ENCODE measurements at regions not wholly inside any gene's neighbourhood (a gene's known extent, or its start where the extent isn't known, plus 50 kb on each side); places are given as distances from the start of the nearest gene placed in this dataset.

DNA sequence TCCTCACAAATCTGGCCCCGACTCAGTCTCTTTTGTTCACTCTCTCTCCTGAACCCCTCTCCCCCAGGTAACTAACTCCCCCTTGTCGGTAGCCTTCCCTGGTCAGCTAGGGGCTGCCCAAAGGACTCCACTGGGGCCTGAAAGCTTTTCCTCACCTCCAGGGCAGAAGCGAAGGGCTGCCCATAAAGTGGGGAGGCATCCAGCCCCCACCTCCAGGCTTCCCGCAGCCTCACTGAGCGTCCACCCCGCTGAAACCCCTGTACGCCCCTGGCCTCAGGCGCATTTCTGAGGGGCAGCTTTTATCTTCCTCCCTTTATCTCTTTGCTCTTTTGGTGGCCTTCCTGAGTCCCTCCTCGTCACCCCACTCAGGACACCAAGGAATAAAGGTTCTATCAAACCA lies 249.3 kb downstream of the CYP26B1 start:
- TF ChIP-seq, protein P1, sequence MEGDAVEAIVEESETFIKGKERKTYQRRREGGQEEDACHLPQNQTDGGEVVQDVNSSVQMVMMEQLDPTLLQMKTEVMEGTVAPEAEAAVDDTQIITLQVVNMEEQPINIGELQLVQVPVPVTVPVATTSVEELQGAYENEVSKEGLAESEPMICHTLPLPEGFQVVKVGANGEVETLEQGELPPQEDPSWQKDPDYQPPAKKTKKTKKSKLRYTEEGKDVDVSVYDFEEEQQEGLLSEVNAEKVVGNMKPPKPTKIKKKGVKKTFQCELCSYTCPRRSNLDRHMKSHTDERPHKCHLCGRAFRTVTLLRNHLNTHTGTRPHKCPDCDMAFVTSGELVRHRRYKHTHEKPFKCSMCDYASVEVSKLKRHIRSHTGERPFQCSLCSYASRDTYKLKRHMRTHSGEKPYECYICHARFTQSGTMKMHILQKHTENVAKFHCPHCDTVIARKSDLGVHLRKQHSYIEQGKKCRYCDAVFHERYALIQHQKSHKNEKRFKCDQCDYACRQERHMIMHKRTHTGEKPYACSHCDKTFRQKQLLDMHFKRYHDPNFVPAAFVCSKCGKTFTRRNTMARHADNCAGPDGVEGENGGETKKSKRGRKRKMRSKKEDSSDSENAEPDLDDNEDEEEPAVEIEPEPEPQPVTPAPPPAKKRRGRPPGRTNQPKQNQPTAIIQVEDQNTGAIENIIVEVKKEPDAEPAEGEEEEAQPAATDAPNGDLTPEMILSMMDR (IDR thresholded peaks at IDR 0.05; ENCODE audit: poor library complexity, severe bottlenecking) = no peak
- no peak for TF ChIP-seq POLR2AphosphoS5 (IDR thresholded peaks at IDR 0.05)
- TF ChIP-seq EZH2 (IDR thresholded peaks at IDR 0.05; ENCODE audit: borderline replicate concordance, insufficient read depth, low read length, poor library complexity, severe bottlenecking) = no peak
- no peak for TF ChIP-seq RAD21 (conservative IDR thresholded peaks at IDR 0.05)
- TF ChIP-seq, protein P2, sequence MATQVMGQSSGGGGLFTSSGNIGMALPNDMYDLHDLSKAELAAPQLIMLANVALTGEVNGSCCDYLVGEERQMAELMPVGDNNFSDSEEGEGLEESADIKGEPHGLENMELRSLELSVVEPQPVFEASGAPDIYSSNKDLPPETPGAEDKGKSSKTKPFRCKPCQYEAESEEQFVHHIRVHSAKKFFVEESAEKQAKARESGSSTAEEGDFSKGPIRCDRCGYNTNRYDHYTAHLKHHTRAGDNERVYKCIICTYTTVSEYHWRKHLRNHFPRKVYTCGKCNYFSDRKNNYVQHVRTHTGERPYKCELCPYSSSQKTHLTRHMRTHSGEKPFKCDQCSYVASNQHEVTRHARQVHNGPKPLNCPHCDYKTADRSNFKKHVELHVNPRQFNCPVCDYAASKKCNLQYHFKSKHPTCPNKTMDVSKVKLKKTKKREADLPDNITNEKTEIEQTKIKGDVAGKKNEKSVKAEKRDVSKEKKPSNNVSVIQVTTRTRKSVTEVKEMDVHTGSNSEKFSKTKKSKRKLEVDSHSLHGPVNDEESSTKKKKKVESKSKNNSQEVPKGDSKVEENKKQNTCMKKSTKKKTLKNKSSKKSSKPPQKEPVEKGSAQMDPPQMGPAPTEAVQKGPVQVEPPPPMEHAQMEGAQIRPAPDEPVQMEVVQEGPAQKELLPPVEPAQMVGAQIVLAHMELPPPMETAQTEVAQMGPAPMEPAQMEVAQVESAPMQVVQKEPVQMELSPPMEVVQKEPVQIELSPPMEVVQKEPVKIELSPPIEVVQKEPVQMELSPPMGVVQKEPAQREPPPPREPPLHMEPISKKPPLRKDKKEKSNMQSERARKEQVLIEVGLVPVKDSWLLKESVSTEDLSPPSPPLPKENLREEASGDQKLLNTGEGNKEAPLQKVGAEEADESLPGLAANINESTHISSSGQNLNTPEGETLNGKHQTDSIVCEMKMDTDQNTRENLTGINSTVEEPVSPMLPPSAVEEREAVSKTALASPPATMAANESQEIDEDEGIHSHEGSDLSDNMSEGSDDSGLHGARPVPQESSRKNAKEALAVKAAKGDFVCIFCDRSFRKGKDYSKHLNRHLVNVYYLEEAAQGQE (IDR thresholded peaks at IDR 0.05; ENCODE audit: borderline replicate concordance) = no peak
- no peak for TF ChIP-seq EP300 (conservative IDR thresholded peaks at IDR 0.05; ENCODE audit: poor library complexity, severe bottlenecking)

Data from neural cell (in vitro differentiated cells).